Smooth muscle cell (in vitro differentiated cells): ENCODE measurements at regions not wholly inside any gene's neighbourhood (a gene's known extent, or its start where the extent isn't known, plus 50 kb on each side); places are given as distances from the start of the nearest gene placed in this dataset.
"Not testable (repeated sequence)": the region's sequence is repeated elsewhere in the genome, so short reads cannot be mapped to it uniquely, and the experiment has no call there.

Experiments
- DNase-seq: peaks from one replicate; lab custom pipeline; 2025; ENCODE audit not compliant: unreplicated experiment; lab: John Stamatoyannopoulos, UW
- H2AFZ ChIP-seq: fragments of 200-600 bp; sonication (generic); 2 replicates; pipeline ENCODE4 v1.6.0; 2016; ENCODE audit warnings: antibody characterized with exemption, low read depth, mild to moderate bottlenecking
- H3F3A ChIP-seq: fragments of 200-600 bp; sonication (generic); 2 replicates; pipeline ENCODE4 v1.6.0; 2017; ENCODE audit warnings: antibody characterized with exemption, low read depth
- H3K27ac ChIP-seq: fragments of 200-600 bp; sonication (generic); 2 replicates; pipeline ENCODE4 v1.5.1; 2016; ENCODE audit warnings: low read depth, mild to moderate bottlenecking
- H3K27me3 ChIP-seq: fragments of 200-600 bp; sonication (generic); 2 replicates; pipeline ENCODE4 v1.6.1; 2016; ENCODE audit warnings: low read depth, mild to moderate bottlenecking
- H3K36me3 ChIP-seq: fragments of 200-600 bp; sonication (generic); 2 replicates; pipeline ENCODE4 v1.5.1; 2016; ENCODE audit warnings: low read depth
- H3K4me1 ChIP-seq: fragments of 200-600 bp; sonication (generic); 2 replicates; pipeline ENCODE4 v1.5.1; 2016; ENCODE audit warnings: low read depth
- H3K4me2 ChIP-seq: fragments of 200-600 bp; sonication (generic); 2 replicates; pipeline ENCODE4 v1.6.0; 2016; ENCODE audit warnings: mild to moderate bottlenecking
- H3K4me3 ChIP-seq: fragments of 200-600 bp; sonication (generic); 2 replicates; pipeline ENCODE4 v1.5.1; 2016; ENCODE audit warnings: mild to moderate bottlenecking
- H3K79me2 ChIP-seq: fragments of 200-600 bp; sonication (generic); 2 replicates; pipeline ENCODE4 v1.6.0; 2016; ENCODE audit warnings: low read depth, mild to moderate bottlenecking
- H3K9ac ChIP-seq: fragments of 200-600 bp; sonication (generic); 2 replicates; pipeline ENCODE4 v1.6.0; 2016; ENCODE audit warnings: low read depth
- H3K9me3 ChIP-seq: fragments of 200-600 bp; sonication (generic); replicated peaks from 2 replicates; pipeline ENCODE4 v1.5.1; 2016; ENCODE audit warnings: low read depth
- H4K20me1 ChIP-seq: fragments of 200-600 bp; sonication (generic); 2 replicates; pipeline ENCODE4 v1.6.0; 2016; ENCODE audit warnings: low read depth
- WGBS: methylation state at CpG from one replicate; pipeline ENCODE4 v1.1.7; 2016; ENCODE audit warnings: low lambda C conversion rate; 5-methylcytosine and 5-hydroxymethylcytosine counted together
- TF ChIP-seq, protein P1 (sequence below): fragments of 200-600 bp; sonication (generic); IDR thresholded peaks from 2 replicates; pipeline ENCODE4 v1.5.1; 2017; ENCODE audit warnings: borderline replicate concordance, mild to moderate bottlenecking, antibody characterized with exemption; ENCODE audit not compliant: insufficient read depth, poor library complexity, severe bottlenecking

- WGBS = 94% methylated on average over 2 of the region's 2 CpGs
Measured at GRCh38 chr2:143930891-143931290, 589.0 kb downstream of the ZEB2 start.

DNA sequence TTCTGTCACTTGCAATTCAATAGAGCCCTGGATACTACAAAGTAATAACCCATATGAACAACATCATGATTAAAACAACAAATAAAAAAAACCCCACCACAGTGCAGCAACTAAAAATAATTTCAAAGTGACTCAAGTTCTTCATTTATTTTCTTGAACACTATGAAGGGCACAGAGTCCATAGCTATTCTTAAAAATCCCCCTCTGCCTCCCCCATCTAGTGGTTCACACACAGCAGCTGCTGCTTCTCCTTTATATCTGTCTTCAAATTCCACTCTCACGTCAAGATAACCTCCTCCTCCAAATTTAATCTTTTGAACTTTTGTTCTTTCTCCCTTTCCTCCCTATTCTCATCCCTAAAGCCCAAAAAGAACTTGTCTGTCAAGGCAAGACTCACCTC, 591.3 kb downstream of the ZEB2 start:
- H3K9me3 ChIP-seq = no peaks in the 10 kb centered on the region
- no peak overlapping the region for H3K4me2 ChIP-seq
- TF ChIP-seq, protein P1, sequence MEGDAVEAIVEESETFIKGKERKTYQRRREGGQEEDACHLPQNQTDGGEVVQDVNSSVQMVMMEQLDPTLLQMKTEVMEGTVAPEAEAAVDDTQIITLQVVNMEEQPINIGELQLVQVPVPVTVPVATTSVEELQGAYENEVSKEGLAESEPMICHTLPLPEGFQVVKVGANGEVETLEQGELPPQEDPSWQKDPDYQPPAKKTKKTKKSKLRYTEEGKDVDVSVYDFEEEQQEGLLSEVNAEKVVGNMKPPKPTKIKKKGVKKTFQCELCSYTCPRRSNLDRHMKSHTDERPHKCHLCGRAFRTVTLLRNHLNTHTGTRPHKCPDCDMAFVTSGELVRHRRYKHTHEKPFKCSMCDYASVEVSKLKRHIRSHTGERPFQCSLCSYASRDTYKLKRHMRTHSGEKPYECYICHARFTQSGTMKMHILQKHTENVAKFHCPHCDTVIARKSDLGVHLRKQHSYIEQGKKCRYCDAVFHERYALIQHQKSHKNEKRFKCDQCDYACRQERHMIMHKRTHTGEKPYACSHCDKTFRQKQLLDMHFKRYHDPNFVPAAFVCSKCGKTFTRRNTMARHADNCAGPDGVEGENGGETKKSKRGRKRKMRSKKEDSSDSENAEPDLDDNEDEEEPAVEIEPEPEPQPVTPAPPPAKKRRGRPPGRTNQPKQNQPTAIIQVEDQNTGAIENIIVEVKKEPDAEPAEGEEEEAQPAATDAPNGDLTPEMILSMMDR = no peak
- H3K79me2 ChIP-seq = no peaks in the 10 kb centered on the region
- H2AFZ ChIP-seq = no peak overlapping the region
- H3K9ac ChIP-seq = no peak overlapping the region
- peaks cover 3% of the 10 kb centered on the region for H3K4me1 ChIP-seq
- DNase-seq = no peak
- no peaks in the 10 kb centered on the region for H3K27me3 ChIP-seq
- H4K20me1 ChIP-seq = no peaks in the 10 kb centered on the region
- no peak overlapping the region for H3K4me3 ChIP-seq
- no peak overlapping the region for H3K27ac ChIP-seq
- 50% methylated on average over 1 of the region's 1 CpG for WGBS
- H3K36me3 ChIP-seq = no peaks in the 10 kb centered on the region
- H3F3A ChIP-seq = no peaks in the 10 kb centered on the region

More at GRCh38 chr2:143930891-143931290, 589.0 kb downstream of the ZEB2 start:
- no peak for DNase-seq
- H3K27me3 ChIP-seq = no peaks in the 10 kb centered on the region
- TF ChIP-seq, protein P1 = no peak
- no peaks in the 10 kb centered on the region for H4K20me1 ChIP-seq
- no peak overlapping the region for H3K9ac ChIP-seq
- H3K4me3 ChIP-seq = no peak overlapping the region
- H3F3A ChIP-seq = no peaks in the 10 kb centered on the region
- no peak overlapping the region for H3K27ac ChIP-seq
- H2AFZ ChIP-seq = no peak overlapping the region
- peaks cover 23% of the 10 kb centered on the region for H3K4me1 ChIP-seq
- no peaks in the 10 kb centered on the region for H3K9me3 ChIP-seq
- H3K4me2 ChIP-seq = no peak overlapping the region
- no peaks in the 10 kb centered on the region for H3K36me3 ChIP-seq
- H3K79me2 ChIP-seq = no peaks in the 10 kb centered on the region

DNA sequence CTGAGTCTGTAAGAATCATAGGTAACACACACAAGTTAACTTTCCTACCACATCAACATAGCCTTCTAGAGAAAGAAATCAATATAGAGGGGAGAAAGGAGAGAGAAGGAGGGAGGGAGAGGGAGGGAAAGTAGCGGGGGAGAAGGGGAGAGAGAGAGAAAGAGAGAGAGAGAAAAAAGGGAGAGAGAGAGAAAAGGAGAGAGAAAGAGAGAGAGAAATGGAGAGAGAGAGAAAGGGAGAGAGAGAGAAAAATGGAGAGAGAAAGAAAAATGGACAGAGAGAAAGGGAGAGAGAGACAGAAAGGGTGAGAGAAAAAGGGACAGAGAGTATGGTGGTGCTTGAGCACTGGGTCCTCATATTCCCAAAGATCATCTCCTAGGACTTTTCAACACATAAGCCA, 591.7 kb downstream of the ZEB2 start:
- no peaks in the 10 kb centered on the region for H3K4me1 ChIP-seq
- 83% methylated on average over 1 of the region's 1 CpG for WGBS
- no peaks in the 10 kb centered on the region for H3K9me3 ChIP-seq
- H2AFZ ChIP-seq = no peak overlapping the region
- H3K36me3 ChIP-seq = no peaks in the 10 kb centered on the region
- TF ChIP-seq, protein P1 = no peak
- no peak overlapping the region for H3K9ac ChIP-seq
- no peak overlapping the region for H3K4me3 ChIP-seq
- no peaks in the 10 kb centered on the region for H4K20me1 ChIP-seq
- no peak overlapping the region for H3K4me2 ChIP-seq
- DNase-seq = no peak
- no peaks in the 10 kb centered on the region for H3K79me2 ChIP-seq
- H3K27ac ChIP-seq = no peak overlapping the region
- H3F3A ChIP-seq = no peaks in the 10 kb centered on the region
- H3K27me3 ChIP-seq = no peaks in the 10 kb centered on the region

DNA sequence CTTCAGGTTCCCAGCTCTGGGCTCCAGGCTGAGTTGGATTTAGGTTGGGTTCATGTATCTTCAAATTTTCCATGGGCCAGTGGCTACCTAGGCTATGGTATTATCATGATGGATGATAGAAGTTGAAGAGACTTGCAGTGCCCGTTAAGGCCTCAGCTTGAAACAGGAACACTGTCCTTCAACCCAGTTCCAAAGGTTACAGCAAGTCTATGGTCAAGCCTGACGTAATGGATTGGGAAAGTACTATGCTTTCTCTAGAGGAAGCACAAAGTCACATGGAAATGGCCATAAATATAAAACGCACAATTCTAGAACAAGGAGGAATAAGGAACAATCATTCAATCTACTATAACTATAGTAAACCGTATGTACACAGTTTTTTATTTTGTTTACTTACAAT, 593.2 kb downstream of the ZEB2 start:
- Histone ChIP-seq H3F3A (no peaks in the 10 kb centered on the region), H3K27me3 (no peaks in the 10 kb centered on the region), H3K9ac (no peak overlapping the region), H3K27ac (no peak overlapping the region), H3K4me3 (no peak overlapping the region), H3K79me2 (no peaks in the 10 kb centered on the region), H3K9me3 (no peaks in the 10 kb centered on the region), H4K20me1 (no peaks in the 10 kb centered on the region), H2AFZ (no peak overlapping the region), H3K4me1 (no peaks in the 10 kb centered on the region), H3K36me3 (no peaks in the 10 kb centered on the region), H3K4me2 (no peak overlapping the region)
- DNase-seq = no peak
- TF ChIP-seq, protein P1 = no peak
- 95% methylated on average over 4 of the region's 4 CpGs for WGBS

- not testable (repeated sequence) for H3K27me3 ChIP-seq, DNase-seq
Measured at GRCh38 chr2:143922261-143922830, 597.6 kb downstream of the ZEB2 start.

More at GRCh38 chr2:143922261-143922830, 597.6 kb downstream of the ZEB2 start:
- H3K36me3 ChIP-seq, H3K4me1 ChIP-seq, H3K27ac ChIP-seq, H4K20me1 ChIP-seq, H3K4me3 ChIP-seq, H3F3A ChIP-seq, H3K79me2 ChIP-seq, H2AFZ ChIP-seq, H3K4me2 ChIP-seq, H3K9ac ChIP-seq, H3K9me3 ChIP-seq: not testable (repeated sequence)
- WGBS = 97% methylated on average over 17 of the region's 42 CpGs
